HCT116 (cell line): ENCODE measurements at regions not wholly inside any gene's neighbourhood (a gene's known extent, or its start where the extent isn't known, plus 50 kb on each side); places are given as distances from the start of the nearest gene placed in this dataset.

Source experiments
- ATAC-seq: fragments of 200-7000 bp; cut with Tn5 transposase; 2 replicates; pipeline ENCODE4 v1.9.1; 2020; ENCODE audit warnings: mild to moderate bottlenecking, moderate library complexity
- BruUV-seq: library from RNA; stranded (reverse); fragments of 400-500 nt; replicated peaks from 2 replicates; lab custom pipeline; 2021; lab: Mats Ljungman, UMichigan
- CTCF ChIA-PET: fragments of 300-600 bp; sonication (Branson Sonifier 250); formaldehyde crosslinking; loops from one replicate; lab custom pipeline; 2021; ENCODE audit warnings: antibody characterized with exemption; lab: Charles Lee
- POLR2A ChIA-PET: fragments of 300-600, 350-600 bp; sonication (Branson Sonifier 250); formaldehyde crosslinking; loops from one replicate; lab custom pipeline; 2021; ENCODE audit warnings: antibody characterized with exemption; lab: Charles Lee
- RAD21 ChIA-PET, 2 experiments: fragments of 300-600 bp; sonication (Branson Sonifier 250); formaldehyde crosslinking; loops; one replicate each; lab custom pipeline; 2023; ENCODE audit warnings: low total read pairs in 2 of 2; ENCODE audit not compliant: uncharacterized antibody in 2 of 2, unreplicated experiment in 2 of 2, low non-redundant PET in 1 of 2; lab: Charles Lee
- DNase-seq: peaks from one replicate; pipeline ENCODE4 v3.0.0-alpha.2; 2010; ENCODE audit warnings: low read depth, low spot score
- H2AFZ ChIP-seq: fragments of 200-600 bp; shearing (Covaris generic), sonication (generic); 2 replicates; pipeline ENCODE4 v1.6.1; 2017; ENCODE audit warnings: low read depth, mixed run types, mixed read lengths, antibody characterized with exemption, low read length; ENCODE audit not compliant: poor library complexity, severe bottlenecking
- H3K27ac ChIP-seq: 2 replicates; pipeline ENCODE4 v1.5.1; 2012; ENCODE audit warnings: low read depth, low read length
- H3K27me3 ChIP-seq: fragments of 200-600 bp; sonication (generic); 2 replicates; pipeline ENCODE4 v1.6.1; 2016; ENCODE audit warnings: mixed run types, low read length, mixed read lengths; ENCODE audit not compliant: insufficient read depth
- H3K36me3 ChIP-seq, 2 experiments: fragments of 200-500 bp in 1 of 2; fragments of 200-600 bp in 1 of 2; sonication (Bioruptor generic) in 1 of 2; sonication (generic) in 1 of 2; 2 replicates each; pipeline versions ENCODE4 v1.5.1 to v1.6.1; 2014 to 2016; ENCODE audit warnings: low read length in 2 of 2, inconsistent platforms in 1 of 2, mixed read lengths in 1 of 2, mixed run types in 1 of 2; ENCODE audit not compliant: insufficient read depth in 2 of 2, control insufficient read depth in 1 of 2
- H3K4me1 ChIP-seq, 2 experiments: fragments of 200-600 bp in 1 of 2; sonication (generic) in 1 of 2; 2 replicates each; pipeline versions ENCODE4 v1.5.1 to v1.6.1; 2012 to 2017; ENCODE audit warnings: low read length in 2 of 2, inconsistent platforms in 1 of 2, mild to moderate bottlenecking in 1 of 2, mixed read lengths in 1 of 2, mixed run types in 1 of 2, moderate library complexity in 1 of 2; ENCODE audit not compliant: insufficient read depth in 2 of 2, control insufficient read depth in 1 of 2
- H3K4me2 ChIP-seq: fragments of 200-600 bp; sonication (generic); 2 replicates; pipeline ENCODE4 v1.6.1; 2017; ENCODE audit warnings: mixed run types, low read length, mixed read lengths
- H3K4me3 ChIP-seq, 2 experiments: fragments of 200-600 bp in 1 of 2; sonication (generic) in 1 of 2; replicated peaks in 1 of 2; 2 replicates each; pipeline ENCODE4 v1.5.1; 2011 to 2016; ENCODE audit warnings: low read length in 2 of 2, control low read depth in 1 of 2, low read depth in 1 of 2, mild to moderate bottlenecking in 1 of 2, mixed read lengths in 1 of 2, mixed run types in 1 of 2
- H3K79me2 ChIP-seq: fragments of 200-600 bp; sonication (generic); 2 replicates; pipeline ENCODE4 v1.6.1; 2017; ENCODE audit warnings: mild to moderate bottlenecking, mixed run types, low read length, moderate library complexity, mixed read lengths; ENCODE audit not compliant: insufficient read depth
- H3K9ac ChIP-seq: fragments of 200-600 bp; sonication (generic); 2 replicates; pipeline ENCODE4 v1.6.1; 2016; ENCODE audit warnings: low read length, mixed read lengths
- H3K9me2 ChIP-seq: fragments of 200-600 bp; sonication (generic), shearing (Covaris generic); 2 replicates; pipeline ENCODE4 v1.6.1; 2017; ENCODE audit warnings: mixed run types, mild to moderate bottlenecking, moderate library complexity; ENCODE audit not compliant: insufficient read depth
- H3K9me3 ChIP-seq, 2 experiments: fragments of 200-500 bp in 1 of 2; fragments of 200-600 bp in 1 of 2; sonication (Bioruptor generic) in 1 of 2; sonication (generic) in 1 of 2; 2 replicates each; pipeline ENCODE4 v1.6.1; 2014 to 2017; ENCODE audit warnings: low read length in 2 of 2, mixed read lengths in 2 of 2, inconsistent platforms in 1 of 2, low read depth in 1 of 2, mild to moderate bottlenecking in 1 of 2, mixed run types in 1 of 2, moderate library complexity in 1 of 2; ENCODE audit not compliant: control insufficient read depth in 1 of 2, insufficient read depth in 1 of 2
- H4K20me1 ChIP-seq: fragments of 200-600 bp; sonication (generic), shearing (Covaris generic); 2 replicates; pipeline ENCODE4 v1.6.1; 2017; ENCODE audit warnings: mixed run types, mild to moderate bottlenecking, moderate library complexity; ENCODE audit not compliant: insufficient read depth
- CEBPB ChIP-seq: IDR thresholded peaks from 2 replicates; pipeline ENCODE4 v1.6.1; 2012; ENCODE audit warnings: low read depth
- ELF1 ChIP-seq: IDR thresholded peaks from 2 replicates; pipeline ENCODE4 v1.6.1; 2012; ENCODE audit warnings: low read depth, borderline replicate concordance
- EZH2 ChIP-seq: fragments of 200-600 bp; sonication (generic); IDR thresholded peaks from 2 replicates; pipeline ENCODE4 v1.6.1; 2017; ENCODE audit warnings: antibody characterized with exemption, mixed run types
- EZH2phosphoT487 ChIP-seq: fragments of 200-600 bp; IDR thresholded peaks from 2 replicates; pipeline ENCODE4 v1.6.1; 2018; ENCODE audit warnings: antibody characterized with exemption, borderline replicate concordance
- JUND ChIP-seq: IDR thresholded peaks from 2 replicates; pipeline ENCODE4 v1.6.1; 2012
- RAD21 ChIP-seq: IDR thresholded peaks from 2 replicates; pipeline ENCODE4 v1.6.1; 2012; ENCODE audit warnings: low read depth, mild to moderate bottlenecking
- SIN3A ChIP-seq: IDR thresholded peaks from 2 replicates; pipeline ENCODE4 v1.6.1; 2012; ENCODE audit warnings: low read depth
- SP1 ChIP-seq: IDR thresholded peaks from 2 replicates; pipeline ENCODE4 v1.6.1; 2012; ENCODE audit warnings: low read depth
- SRF ChIP-seq: IDR thresholded peaks from 2 replicates; pipeline ENCODE4 v1.6.1; 2012; ENCODE audit warnings: low read depth
- TCF7L2 ChIP-seq: IDR thresholded peaks from 2 replicates; pipeline ENCODE4 v1.7.0; 2011; ENCODE audit warnings: borderline replicate concordance, inconsistent platforms; ENCODE audit not compliant: insufficient read depth, insufficient read length; ENCODE audit errors: extremely low read depth
- intact Hi-C: fragments of 100-400 bp; cut with micrococcal nuclease; formaldehyde crosslinking; loops from 2 replicates; pipeline ENCODE4 v1.10.0; 2022
- TF ChIP-seq, protein P1 (sequence below): IDR thresholded peaks from 2 replicates; pipeline ENCODE4 v1.6.1; 2012; ENCODE audit warnings: low read depth
- TF ChIP-seq, protein P2 (sequence below): IDR thresholded peaks from 2 replicates; pipeline ENCODE4 v1.6.1; 2012

DNA sequence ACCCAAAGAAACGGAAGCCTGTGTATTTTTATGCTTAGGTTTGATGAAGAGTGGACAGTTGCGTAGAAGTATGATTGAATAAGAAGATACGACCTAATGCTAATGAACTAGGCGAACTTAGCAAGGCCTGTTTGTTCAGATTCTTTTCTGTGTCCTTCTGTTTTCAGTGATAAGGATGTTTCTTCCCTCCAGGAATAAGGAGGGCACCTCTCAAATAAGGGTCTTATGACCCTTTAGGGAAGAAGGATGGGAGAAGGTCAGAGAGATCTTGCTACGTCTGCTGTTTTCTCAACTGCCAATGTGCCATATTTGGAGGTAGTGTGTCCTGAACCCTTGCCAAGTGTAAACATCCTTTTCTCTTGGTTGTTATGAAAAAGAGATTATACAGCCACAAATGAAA lies 524.8 kb downstream of the UTRN start (continued):
- TF ChIP-seq, protein P1, sequence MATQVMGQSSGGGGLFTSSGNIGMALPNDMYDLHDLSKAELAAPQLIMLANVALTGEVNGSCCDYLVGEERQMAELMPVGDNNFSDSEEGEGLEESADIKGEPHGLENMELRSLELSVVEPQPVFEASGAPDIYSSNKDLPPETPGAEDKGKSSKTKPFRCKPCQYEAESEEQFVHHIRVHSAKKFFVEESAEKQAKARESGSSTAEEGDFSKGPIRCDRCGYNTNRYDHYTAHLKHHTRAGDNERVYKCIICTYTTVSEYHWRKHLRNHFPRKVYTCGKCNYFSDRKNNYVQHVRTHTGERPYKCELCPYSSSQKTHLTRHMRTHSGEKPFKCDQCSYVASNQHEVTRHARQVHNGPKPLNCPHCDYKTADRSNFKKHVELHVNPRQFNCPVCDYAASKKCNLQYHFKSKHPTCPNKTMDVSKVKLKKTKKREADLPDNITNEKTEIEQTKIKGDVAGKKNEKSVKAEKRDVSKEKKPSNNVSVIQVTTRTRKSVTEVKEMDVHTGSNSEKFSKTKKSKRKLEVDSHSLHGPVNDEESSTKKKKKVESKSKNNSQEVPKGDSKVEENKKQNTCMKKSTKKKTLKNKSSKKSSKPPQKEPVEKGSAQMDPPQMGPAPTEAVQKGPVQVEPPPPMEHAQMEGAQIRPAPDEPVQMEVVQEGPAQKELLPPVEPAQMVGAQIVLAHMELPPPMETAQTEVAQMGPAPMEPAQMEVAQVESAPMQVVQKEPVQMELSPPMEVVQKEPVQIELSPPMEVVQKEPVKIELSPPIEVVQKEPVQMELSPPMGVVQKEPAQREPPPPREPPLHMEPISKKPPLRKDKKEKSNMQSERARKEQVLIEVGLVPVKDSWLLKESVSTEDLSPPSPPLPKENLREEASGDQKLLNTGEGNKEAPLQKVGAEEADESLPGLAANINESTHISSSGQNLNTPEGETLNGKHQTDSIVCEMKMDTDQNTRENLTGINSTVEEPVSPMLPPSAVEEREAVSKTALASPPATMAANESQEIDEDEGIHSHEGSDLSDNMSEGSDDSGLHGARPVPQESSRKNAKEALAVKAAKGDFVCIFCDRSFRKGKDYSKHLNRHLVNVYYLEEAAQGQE, result no peak
- TF ChIP-seq EZH2phosphoT487 (no peak), SRF (no peak), TCF7L2 (no peak), EZH2 (no peak), SIN3A (no peak), JUND (no peak), CEBPB (no peak), ELF1 (no peak)
- TF ChIP-seq, protein P2, sequence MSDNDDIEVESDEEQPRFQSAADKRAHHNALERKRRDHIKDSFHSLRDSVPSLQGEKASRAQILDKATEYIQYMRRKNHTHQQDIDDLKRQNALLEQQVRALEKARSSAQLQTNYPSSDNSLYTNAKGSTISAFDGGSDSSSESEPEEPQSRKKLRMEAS, result no peak

DNA sequence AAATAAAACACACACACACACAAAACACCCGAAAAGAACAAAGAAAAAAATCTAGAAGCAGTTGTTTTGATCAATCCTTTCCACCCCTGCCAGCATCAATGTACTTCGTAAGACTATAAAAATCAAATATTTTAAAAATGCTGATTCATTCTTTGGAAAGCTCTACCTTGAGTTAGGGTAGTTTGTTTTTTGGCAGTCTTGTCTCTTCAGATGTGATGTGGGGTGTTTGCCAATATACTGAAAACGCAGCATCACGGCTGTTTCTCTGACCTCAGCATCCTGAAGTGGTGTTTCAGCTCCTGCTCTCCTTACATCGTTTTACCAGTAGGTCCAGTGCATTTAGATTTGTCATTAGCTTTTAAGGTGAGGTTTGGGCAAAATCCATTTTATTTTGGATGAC lies 526.0 kb downstream of the UTRN start:
- Histone ChIP-seq H3K9ac (peak overlapping the region; percentile 21), H3K9me2 (no peaks in the 10 kb centered on the region), H3K27me3 (no peaks in the 10 kb centered on the region), H3K4me2 (no peak overlapping the region), H3K4me3 (no peak overlapping the region), H3K36me3 (peaks cover 0 to 31% of the 10 kb centered on the region in 2 experiments; a peak in 1 of 4 replicates), H4K20me1 (no peaks in the 10 kb centered on the region), H3K9me3 (0 out of 4 replicates have a peak, but pooled peaks cover 0 to 5% of the 10 kb centered on the region in 2 experiments), H2AFZ (no peak overlapping the region), H3K4me1 (peaks cover 27 to 73% of the 10 kb centered on the region in 2 experiments), H3K27ac (peak overlapping the region; percentile 90; the same call in 1 of the 2 replicates), H3K79me2 (no peaks in the 10 kb centered on the region; the same call in 1 of the 2 replicates)
- BruUV-seq, result no TSS peak
- RAD21 ChIA-PET, result no interaction called here
- intact Hi-C loops, result no loop called here
- TF ChIP-seq RAD21 (no peak), CEBPB (0 out of 2 replicates have a peak, but pooled peaks have one; percentile 6), SP1 (0 out of 2 replicates have a peak, but pooled peaks have one; percentile 12)
- POLR2A ChIA-PET, result no interaction called here
- DNase-seq (no peak), ATAC-seq (no peak)
- CTCF ChIA-PET, result interaction anchor here (1.4 kb wide), 1 partner anchor 327 kb away, joined by 3 read pairs; no protein-coding TSS in a partner anchor
